ENCODE measurements at regions not wholly inside any gene's neighbourhood (a gene's known extent, or its start where the extent isn't known, plus 50 kb on each side); places are given as distances from the start of the nearest gene placed in this dataset.
A peak's percentile ranks its signal among the peaks of the same experiment; 100 is the strongest.

DNA sequence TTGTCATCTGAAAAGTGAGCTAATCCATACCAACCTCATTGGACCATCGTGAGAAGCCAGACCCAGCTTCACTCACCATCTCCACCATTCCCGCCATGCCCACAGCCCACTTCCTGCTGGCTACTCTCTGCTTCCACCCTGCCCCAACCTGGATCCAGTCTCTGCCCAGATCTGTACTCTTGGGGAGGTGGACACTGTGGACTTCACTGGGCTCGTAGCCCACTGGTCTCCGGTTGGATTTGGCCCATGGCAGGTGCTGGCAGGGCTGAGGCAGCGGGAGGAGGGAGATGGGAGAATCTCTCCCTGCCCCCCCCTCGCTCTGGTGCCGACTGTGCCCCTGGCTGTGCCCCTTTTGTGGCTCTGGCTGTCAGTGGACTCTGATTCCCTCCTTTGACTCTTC, 193.8 kb downstream of the ABHD5 start:
- TF ChIP-seq, protein P1, sequence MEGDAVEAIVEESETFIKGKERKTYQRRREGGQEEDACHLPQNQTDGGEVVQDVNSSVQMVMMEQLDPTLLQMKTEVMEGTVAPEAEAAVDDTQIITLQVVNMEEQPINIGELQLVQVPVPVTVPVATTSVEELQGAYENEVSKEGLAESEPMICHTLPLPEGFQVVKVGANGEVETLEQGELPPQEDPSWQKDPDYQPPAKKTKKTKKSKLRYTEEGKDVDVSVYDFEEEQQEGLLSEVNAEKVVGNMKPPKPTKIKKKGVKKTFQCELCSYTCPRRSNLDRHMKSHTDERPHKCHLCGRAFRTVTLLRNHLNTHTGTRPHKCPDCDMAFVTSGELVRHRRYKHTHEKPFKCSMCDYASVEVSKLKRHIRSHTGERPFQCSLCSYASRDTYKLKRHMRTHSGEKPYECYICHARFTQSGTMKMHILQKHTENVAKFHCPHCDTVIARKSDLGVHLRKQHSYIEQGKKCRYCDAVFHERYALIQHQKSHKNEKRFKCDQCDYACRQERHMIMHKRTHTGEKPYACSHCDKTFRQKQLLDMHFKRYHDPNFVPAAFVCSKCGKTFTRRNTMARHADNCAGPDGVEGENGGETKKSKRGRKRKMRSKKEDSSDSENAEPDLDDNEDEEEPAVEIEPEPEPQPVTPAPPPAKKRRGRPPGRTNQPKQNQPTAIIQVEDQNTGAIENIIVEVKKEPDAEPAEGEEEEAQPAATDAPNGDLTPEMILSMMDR (IDR thresholded peaks at IDR 0.05; ENCODE audit: low read depth, low read length, missing control alignments) = no peak
- no peak for DNase-seq (ENCODE audit: extremely low read depth, low read depth)
- H3K4me3 ChIP-seq (replicated peaks; ENCODE audit: low read depth, low read length) = no peak overlapping the region

DNA sequence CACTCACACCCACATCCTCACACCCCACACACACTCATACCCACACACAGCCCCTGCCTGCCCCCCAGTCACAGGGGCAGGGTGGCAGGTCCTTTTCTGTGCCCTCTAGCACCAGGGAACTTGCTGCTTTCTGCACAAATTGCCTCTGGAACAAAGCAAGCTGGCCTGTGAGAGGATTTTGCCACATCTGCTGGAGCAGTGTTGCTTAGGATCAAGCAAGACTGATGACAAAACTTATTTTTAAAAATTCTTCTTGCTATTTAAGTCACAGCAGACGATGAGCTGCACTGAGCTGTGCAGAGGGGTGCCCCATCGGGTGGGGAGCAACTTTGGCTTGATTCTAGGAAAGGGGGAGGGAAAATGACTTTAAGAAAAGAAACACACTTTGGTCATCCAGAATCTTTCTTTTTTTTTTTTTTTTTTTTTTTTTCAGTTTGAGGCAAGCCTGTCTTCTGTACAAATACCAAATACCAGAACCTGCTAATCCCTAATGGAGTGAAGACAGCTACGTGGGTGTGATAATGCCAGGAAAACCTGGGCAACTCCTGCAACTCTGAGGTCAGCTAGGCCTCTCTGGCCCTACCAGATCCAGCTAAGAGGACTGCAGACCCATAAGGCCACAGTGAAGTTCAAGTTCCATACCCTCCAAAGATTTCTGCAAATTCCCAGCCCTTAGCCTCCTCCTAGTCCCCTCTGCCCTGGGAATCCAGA, 195.3 kb downstream of the ABHD5 start:
- TF ChIP-seq, protein P1 (IDR thresholded peaks at IDR 0.05; ENCODE audit: low read depth, low read length, missing control alignments) = no peak
- no peak overlapping the region for H3K4me3 ChIP-seq (replicated peaks; ENCODE audit: low read depth, low read length)
- no peak for DNase-seq (ENCODE audit: extremely low read depth, low read depth)

DNA sequence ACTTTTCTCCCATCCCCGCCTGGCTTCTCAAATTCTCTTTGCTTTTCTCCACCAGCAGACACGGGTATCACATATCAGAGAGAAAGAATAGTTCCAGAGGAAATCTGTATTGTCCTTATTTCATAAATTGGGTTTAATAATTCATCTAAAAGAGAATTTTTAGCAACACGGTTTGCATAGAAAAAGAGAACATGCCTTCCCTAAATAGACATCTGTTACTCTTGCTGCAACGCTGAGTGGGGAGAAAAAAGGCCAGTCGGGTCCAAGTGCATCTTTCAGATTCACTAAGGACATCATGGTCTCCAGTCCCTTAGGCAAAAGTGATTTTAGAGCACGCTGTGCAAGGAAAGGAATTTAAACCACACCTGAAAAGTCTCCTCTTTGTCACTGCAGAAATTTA, 201.3 kb downstream of the ABHD5 start:
- DNase-seq (ENCODE audit: extremely low read depth, low read depth) = no peak
- TF ChIP-seq, protein P1 (IDR thresholded peaks at IDR 0.05; ENCODE audit: low read depth, low read length, missing control alignments) = no peak
- no peak overlapping the region for H3K4me3 ChIP-seq (replicated peaks; ENCODE audit: low read depth, low read length)

DNA sequence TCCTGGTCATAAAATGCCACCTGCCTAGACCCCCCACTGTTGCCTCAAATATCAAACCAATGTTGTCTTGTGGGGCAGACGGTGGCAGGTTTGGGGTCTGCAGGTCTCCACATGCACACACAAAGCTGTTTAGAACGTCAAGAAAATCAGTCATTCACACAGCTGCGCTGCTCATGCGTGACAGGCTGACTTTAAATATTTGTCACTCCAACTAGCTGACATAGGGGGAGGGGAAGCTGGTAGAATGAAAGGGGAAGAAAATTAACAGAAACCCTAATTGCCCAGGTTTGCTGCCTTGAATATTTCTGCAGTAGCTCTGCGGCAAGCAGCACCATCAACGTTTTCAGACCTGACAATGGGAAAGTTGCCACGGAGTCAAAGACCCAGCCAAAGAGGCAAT, 201.8 kb downstream of the ABHD5 start:
- TF ChIP-seq, protein P1 (IDR thresholded peaks at IDR 0.05; ENCODE audit: low read depth, low read length, missing control alignments) = no peak
- no peak overlapping the region for H3K4me3 ChIP-seq (replicated peaks; ENCODE audit: low read depth, low read length)
- DNase-seq (ENCODE audit: extremely low read depth, low read depth) = no peak

DNA sequence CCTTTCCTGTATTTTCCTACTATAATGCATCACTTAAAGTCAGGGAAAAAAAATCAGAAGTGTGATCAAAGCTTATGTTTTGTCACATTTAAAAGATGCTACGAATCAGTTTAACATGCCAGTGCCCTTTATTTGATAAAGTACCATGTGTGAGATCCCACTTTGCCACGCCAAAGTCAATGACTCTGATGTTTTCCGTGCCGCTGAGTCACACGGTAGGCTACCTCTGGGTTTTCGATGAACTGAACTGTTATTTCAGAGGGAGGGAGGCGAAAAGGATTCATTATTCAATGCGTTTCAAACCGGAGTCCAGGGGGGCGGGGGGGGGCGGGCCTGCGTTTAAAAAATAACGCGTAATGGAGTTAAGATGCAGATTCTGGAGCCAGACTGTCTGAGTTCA, 203.0 kb downstream of the ABHD5 start:
- TF ChIP-seq, protein P1 (IDR thresholded peaks at IDR 0.05; ENCODE audit: low read depth, low read length, missing control alignments) = no peak
- H3K4me3 ChIP-seq (replicated peaks; ENCODE audit: low read depth, low read length) = peak overlapping the region; percentile 39
- DNase-seq (ENCODE audit: extremely low read depth, low read depth) = no peak

DNA sequence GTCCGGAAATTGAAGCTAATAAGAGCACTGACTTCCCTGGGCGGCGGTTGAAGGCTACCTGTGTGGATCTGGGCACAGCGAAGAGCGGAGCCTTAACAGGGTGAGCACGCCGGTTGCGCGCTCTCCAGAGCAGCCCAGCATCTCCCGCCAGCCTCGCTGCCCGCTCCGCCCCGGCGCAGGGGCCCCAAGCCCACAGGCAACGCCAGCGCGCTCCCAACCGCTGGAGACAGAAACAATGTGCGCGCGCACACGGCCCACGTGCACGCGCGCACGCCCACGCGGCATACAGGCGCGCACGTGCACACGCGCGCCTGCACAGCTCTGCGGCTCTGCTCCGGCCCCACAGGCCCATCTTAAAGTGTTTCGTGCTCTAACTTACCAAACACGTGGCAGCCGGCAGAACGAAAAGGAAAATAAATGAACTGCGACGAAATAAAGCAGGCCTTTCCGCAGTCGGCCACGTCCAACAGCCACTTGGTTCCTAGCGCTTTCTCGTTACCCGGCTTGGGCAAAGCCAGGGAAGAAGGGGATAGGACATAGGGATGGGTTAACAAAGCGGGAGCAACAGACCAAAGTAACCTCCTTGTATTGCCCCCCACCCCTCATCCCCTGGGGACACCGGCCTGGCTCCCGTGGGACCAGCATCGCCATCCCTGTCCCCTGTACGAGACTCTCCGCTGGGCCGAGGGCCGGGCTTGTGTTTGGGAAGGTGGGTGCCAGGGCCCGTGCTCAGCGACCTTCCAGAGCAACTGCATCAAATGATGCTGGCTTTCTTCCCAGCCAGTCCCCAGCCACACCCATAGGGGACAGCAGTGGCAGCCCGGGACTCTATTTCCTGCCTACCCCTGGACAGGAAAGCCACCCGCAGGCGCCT, 203.7 kb downstream of the ABHD5 start:
- peak overlapping the region; percentile 39 for H3K4me3 ChIP-seq (replicated peaks; ENCODE audit: low read depth, low read length)
- DNase-seq (ENCODE audit: extremely low read depth, low read depth) = no peak
- TF ChIP-seq, protein P1 (IDR thresholded peaks at IDR 0.05; ENCODE audit: low read depth, low read length, missing control alignments) = no peak
